Suppressor macrophage treated with lipopolysaccharide for 1 hour (primary cell): ENCODE measurements at regions not wholly inside any gene's neighbourhood (a gene's known extent, or its start where the extent isn't known, plus 50 kb on each side); places are given as distances from the start of the nearest gene placed in this dataset.

ENCODE experiments used
- DNase-seq, 3 donors: peaks; one replicate each; pipeline ENCODE4 v3.0.0-alpha.2; 2020 to 2022

GRCh38 chr11:21839796-21840195 is 353.1 kb upstream of the ANO5 start:
- DNase-seq = no peak

GRCh38 chr11:21861314-21861713 is 331.6 kb upstream of the ANO5 start:
- no peak for DNase-seq

- no peak for DNase-seq
Observed at GRCh38 chr11:21865541-21865940, 327.3 kb upstream of the ANO5 start.

- no peak for DNase-seq
Observed at GRCh38 chr11:21866781-21867180, 326.1 kb upstream of the ANO5 start.

- DNase-seq = no peak
Observed at GRCh38 chr11:21877151-21877550, 315.7 kb upstream of the ANO5 start.

GRCh38 chr11:21883354-21883753 is 309.5 kb upstream of the ANO5 start:
- no peak for DNase-seq

GRCh38 chr11:21888814-21889213 is 304.1 kb upstream of the ANO5 start:
- DNase-seq = peak; percentile 83 to 93 (median 87)

- DNase-seq = no peak
Observed at GRCh38 chr11:21892736-21893564, 299.9 kb upstream of the ANO5 start.

GRCh38 chr11:21893565-21893867 is 299.4 kb upstream of the ANO5 start:
- no peak for DNase-seq

GRCh38 chr11:21894492-21894891 is 298.4 kb upstream of the ANO5 start:
- no peak for DNase-seq

GRCh38 chr11:21895686-21896085 is 297.2 kb upstream of the ANO5 start:
- DNase-seq = no peak

GRCh38 chr11:21896216-21896615 is 296.7 kb upstream of the ANO5 start:
- DNase-seq = no peak

GRCh38 chr11:21896746-21897602 is 295.9 kb upstream of the ANO5 start:
- DNase-seq = peak; percentile 71 to 74 (median 72)

- peak; percentile 50 to 57 (median 50) for DNase-seq
Observed at GRCh38 chr11:21897752-21898151, 295.1 kb upstream of the ANO5 start.

GRCh38 chr11:21908211-21908610 is 284.7 kb upstream of the ANO5 start:
- no peak for DNase-seq

GRCh38 chr11:21909145-21909544 is 283.7 kb upstream of the ANO5 start:
- peak; percentile 55 to 80 (median 65) for DNase-seq

GRCh38 chr11:21911061-21911460 is 281.8 kb upstream of the ANO5 start:
- peak; percentile 17 to 66 (median 63) for DNase-seq

- DNase-seq = peak; percentile 56 to 71 (median 70)
Observed at GRCh38 chr11:21912285-21912684, 280.6 kb upstream of the ANO5 start.

- no peak for DNase-seq
Observed at GRCh38 chr11:21921151-21921550, 271.7 kb upstream of the ANO5 start.

- no peak for DNase-seq
Observed at GRCh38 chr11:21924262-21924661, 268.6 kb upstream of the ANO5 start.

GRCh38 chr11:21927628-21928027 is 265.3 kb upstream of the ANO5 start:
- no peak for DNase-seq

GRCh38 chr11:21928847-21929246 is 264.0 kb upstream of the ANO5 start:
- DNase-seq = no peak

- DNase-seq = no peak
Observed at GRCh38 chr11:21930408-21930807, 262.5 kb upstream of the ANO5 start.

- DNase-seq = no peak
Observed at GRCh38 chr11:21931436-21932101, 261.3 kb upstream of the ANO5 start.
